ENCODE measurements at regions not wholly inside any gene's neighbourhood (a gene's known extent, or its start where the extent isn't known, plus 50 kb on each side); places are given as distances from the start of the nearest gene placed in this dataset.

GRCh38 chr16:80019395-80019794, 418.9 kb upstream of the MAF start:
- H3K27ac Mint-ChIP-seq (ENCODE audit: unreplicated experiment), result no peak overlapping the region
- no peaks in the 10 kb centered on the region for H3K36me3 Mint-ChIP-seq (ENCODE audit: unreplicated experiment)
- TF ChIP-seq CTCF (IDR thresholded peaks at IDR 0.05), result no peak
- H3K4me3 Mint-ChIP-seq (ENCODE audit: unreplicated experiment), result no peak overlapping the region
- H3K9me3 Mint-ChIP-seq (ENCODE audit: unreplicated experiment), result no peaks in the 10 kb centered on the region
- no peak for DNase-seq (ENCODE audit: extremely low spot score, unreplicated experiment)
- peaks cover 20% of the 10 kb centered on the region for H3K4me1 Mint-ChIP-seq (ENCODE audit: unreplicated experiment)
- H3K27me3 Mint-ChIP-seq (ENCODE audit: unreplicated experiment), result no peaks in the 10 kb centered on the region

- TF ChIP-seq CTCF (IDR thresholded peaks at IDR 0.05), result no peak
Observed at GRCh38 chr16:80018466-80018865, 417.9 kb upstream of the MAF start.

GRCh38 chr16:80016731-80017326, 416.3 kb upstream of the MAF start:
- Mint-ChIP-seq H3K27me3 (ENCODE audit: unreplicated experiment) (no peaks in the 10 kb centered on the region), H3K27ac (ENCODE audit: unreplicated experiment) (no peak overlapping the region), H3K4me3 (ENCODE audit: unreplicated experiment) (no peak overlapping the region), H3K4me1 (ENCODE audit: unreplicated experiment) (no peaks in the 10 kb centered on the region), H3K36me3 (ENCODE audit: unreplicated experiment) (no peaks in the 10 kb centered on the region), H3K9me3 (ENCODE audit: unreplicated experiment) (no peaks in the 10 kb centered on the region)
- no peak for DNase-seq (ENCODE audit: extremely low spot score, unreplicated experiment)
- TF ChIP-seq CTCF (IDR thresholded peaks at IDR 0.05), result no peak

More at GRCh38 chr16:80018466-80018865, 417.9 kb upstream of the MAF start:
- Mint-ChIP-seq H3K27me3 (ENCODE audit: unreplicated experiment) (no peaks in the 10 kb centered on the region), H3K27ac (ENCODE audit: unreplicated experiment) (no peak overlapping the region), H3K9me3 (ENCODE audit: unreplicated experiment) (no peaks in the 10 kb centered on the region), H3K4me1 (ENCODE audit: unreplicated experiment) (peaks cover 11% of the 10 kb centered on the region), H3K4me3 (ENCODE audit: unreplicated experiment) (no peak overlapping the region), H3K36me3 (ENCODE audit: unreplicated experiment) (no peaks in the 10 kb centered on the region)
- DNase-seq (ENCODE audit: extremely low spot score, unreplicated experiment), result no peak

GRCh38 chr16:80015566-80015965, 415.0 kb upstream of the MAF start:
- Mint-ChIP-seq H3K27me3 (ENCODE audit: unreplicated experiment) (no peaks in the 10 kb centered on the region), H3K27ac (ENCODE audit: unreplicated experiment) (no peak overlapping the region), H3K36me3 (ENCODE audit: unreplicated experiment) (no peaks in the 10 kb centered on the region), H3K4me3 (ENCODE audit: unreplicated experiment) (no peak overlapping the region), H3K4me1 (ENCODE audit: unreplicated experiment) (no peaks in the 10 kb centered on the region), H3K9me3 (ENCODE audit: unreplicated experiment) (no peaks in the 10 kb centered on the region)
- no peak for TF ChIP-seq CTCF (IDR thresholded peaks at IDR 0.05)
- DNase-seq (ENCODE audit: extremely low spot score, unreplicated experiment), result no peak

GRCh38 chr16:80014241-80014939, 413.9 kb upstream of the MAF start:
- Mint-ChIP-seq H3K27me3 (ENCODE audit: unreplicated experiment) (no peaks in the 10 kb centered on the region), H3K9me3 (ENCODE audit: unreplicated experiment) (no peaks in the 10 kb centered on the region), H3K4me1 (ENCODE audit: unreplicated experiment) (peaks cover 2% of the 10 kb centered on the region), H3K27ac (ENCODE audit: unreplicated experiment) (no peak overlapping the region), H3K4me3 (ENCODE audit: unreplicated experiment) (no peak overlapping the region), H3K36me3 (ENCODE audit: unreplicated experiment) (no peaks in the 10 kb centered on the region)
- TF ChIP-seq CTCF (IDR thresholded peaks at IDR 0.05), result no peak
- DNase-seq (ENCODE audit: extremely low spot score, unreplicated experiment), result no peak

Measured in osteocyte (in vitro differentiated cells).